ENCODE measurements at regions not wholly inside any gene's neighbourhood (a gene's known extent, or its start where the extent isn't known, plus 50 kb on each side); places are given as distances from the start of the nearest gene placed in this dataset.

GRCh38 chr7:113199841-113200240 lies 81.5 kb upstream of the SMIM30 start:
- TF ChIP-seq CTCF (IDR thresholded peaks at IDR 0.05) (no peak), POLR2A (IDR thresholded peaks at IDR 0.05) (no peak)
